ENCODE measurements at regions not wholly inside any gene's neighbourhood (a gene's known extent, or its start where the extent isn't known, plus 50 kb on each side); places are given as distances from the start of the nearest gene placed in this dataset.

GRCh38 chr12:88996200-88996788 is 356.0 kb downstream of the DUSP6 start:
- DNase-seq (ENCODE audit: low spot score): no peak

- DNase-seq (ENCODE audit: low spot score): no peak
Observed at GRCh38 chr12:88994971-88995370, 357.3 kb downstream of the DUSP6 start.

- peak; percentile 9 for DNase-seq (ENCODE audit: low spot score)
Observed at GRCh38 chr12:88994537-88994936, 357.8 kb downstream of the DUSP6 start.

- DNase-seq (ENCODE audit: low spot score): peak; percentile 7
Observed at GRCh38 chr12:88993651-88994050, 358.6 kb downstream of the DUSP6 start.

GRCh38 chr12:88986056-88986455 is 366.2 kb downstream of the DUSP6 start:
- DNase-seq (ENCODE audit: low spot score): no peak

- DNase-seq (ENCODE audit: low spot score): no peak
Observed at GRCh38 chr12:88985631-88986030, 366.7 kb downstream of the DUSP6 start.

- DNase-seq (ENCODE audit: low spot score): no peak
Observed at GRCh38 chr12:88985011-88985410, 367.3 kb downstream of the DUSP6 start.

- DNase-seq (ENCODE audit: low spot score): no peak
Observed at GRCh38 chr12:88982694-88983093, 369.6 kb downstream of the DUSP6 start.

- no peak for DNase-seq (ENCODE audit: low spot score)
Observed at GRCh38 chr12:88977115-88977514, 375.2 kb downstream of the DUSP6 start.

GRCh38 chr12:88973998-88974397 is 378.3 kb downstream of the DUSP6 start:
- no peak for DNase-seq (ENCODE audit: low spot score)

- no peak for DNase-seq (ENCODE audit: low spot score)
Observed at GRCh38 chr12:88970740-88971139, 381.6 kb downstream of the DUSP6 start.

GRCh38 chr12:88969127-88969526 is 383.2 kb downstream of the DUSP6 start:
- DNase-seq (ENCODE audit: low spot score): no peak

GRCh38 chr12:88960213-88960878 is 380.1 kb upstream of the KITLG start:
- DNase-seq (ENCODE audit: low spot score): no peak

- DNase-seq (ENCODE audit: low spot score): no peak
Observed at GRCh38 chr12:88958946-88959345, 378.7 kb upstream of the KITLG start.

- no peak for DNase-seq (ENCODE audit: low spot score)
Observed at GRCh38 chr12:88958153-88958552, 377.9 kb upstream of the KITLG start.

- no peak for DNase-seq (ENCODE audit: low spot score)
Observed at GRCh38 chr12:88957358-88957757, 377.1 kb upstream of the KITLG start.

- DNase-seq (ENCODE audit: low spot score): no peak
Observed at GRCh38 chr12:88955531-88955930, 375.3 kb upstream of the KITLG start.

GRCh38 chr12:88953029-88953586 is 372.8 kb upstream of the KITLG start:
- DNase-seq (ENCODE audit: low spot score): no peak

- DNase-seq (ENCODE audit: low spot score): no peak
Observed at GRCh38 chr12:88952562-88952942, 372.3 kb upstream of the KITLG start.

- DNase-seq (ENCODE audit: low spot score): no peak
Observed at GRCh38 chr12:88951860-88952561, 371.7 kb upstream of the KITLG start.

GRCh38 chr12:88951177-88951576 is 370.9 kb upstream of the KITLG start:
- DNase-seq (ENCODE audit: low spot score): no peak

- no peak for DNase-seq (ENCODE audit: low spot score)
Observed at GRCh38 chr12:88947486-88948043, 367.3 kb upstream of the KITLG start.

Data from AG08396 (cell line).